ENCODE measurements at regions not wholly inside any gene's neighbourhood (a gene's known extent, or its start where the extent isn't known, plus 50 kb on each side); places are given as distances from the start of the nearest gene placed in this dataset.

- no peak for TF ChIP-seq CTCF (IDR thresholded peaks at IDR 0.05)
- no peak for TF ChIP-seq EP300 (IDR thresholded peaks at IDR 0.05; ENCODE audit: low read depth)
- TF ChIP-seq POLR2AphosphoS5 (IDR thresholded peaks at IDR 0.05) = no peak
- no peak for TF ChIP-seq POLR2A (IDR thresholded peaks at IDR 0.05)
Measured at GRCh38 chr9:91040371-91041215, 239.0 kb downstream of the SYK start.

Data from transverse colon (tissue), 4 donors.